ENCODE measurements at regions not wholly inside any gene's neighbourhood (a gene's known extent, or its start where the extent isn't known, plus 50 kb on each side); places are given as distances from the start of the nearest gene placed in this dataset.

DNA sequence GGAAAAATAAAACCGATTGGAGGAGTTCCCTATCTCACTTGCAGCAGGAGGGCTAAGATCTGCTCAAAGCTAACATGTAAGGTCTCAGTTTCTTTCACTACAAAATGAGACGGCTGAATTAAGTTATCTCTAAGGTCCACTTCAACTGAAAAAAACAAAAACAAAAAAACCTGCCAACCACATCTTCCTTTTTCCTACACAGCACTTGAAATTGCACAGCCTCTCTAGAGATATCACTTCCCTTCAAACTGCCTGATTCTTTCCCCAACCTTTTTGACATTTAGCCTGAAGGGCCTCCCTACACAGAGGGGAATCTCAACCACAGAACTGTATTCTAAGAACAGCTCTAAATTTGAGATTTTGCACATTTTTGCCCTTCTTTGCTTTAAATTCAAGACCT lies 227.9 kb upstream of the TARS1 start:
- no peak for TF ChIP-seq EZH2phosphoT487 (IDR thresholded peaks at IDR 0.05; ENCODE audit: borderline replicate concordance, low read depth)
- TF ChIP-seq, protein P1, sequence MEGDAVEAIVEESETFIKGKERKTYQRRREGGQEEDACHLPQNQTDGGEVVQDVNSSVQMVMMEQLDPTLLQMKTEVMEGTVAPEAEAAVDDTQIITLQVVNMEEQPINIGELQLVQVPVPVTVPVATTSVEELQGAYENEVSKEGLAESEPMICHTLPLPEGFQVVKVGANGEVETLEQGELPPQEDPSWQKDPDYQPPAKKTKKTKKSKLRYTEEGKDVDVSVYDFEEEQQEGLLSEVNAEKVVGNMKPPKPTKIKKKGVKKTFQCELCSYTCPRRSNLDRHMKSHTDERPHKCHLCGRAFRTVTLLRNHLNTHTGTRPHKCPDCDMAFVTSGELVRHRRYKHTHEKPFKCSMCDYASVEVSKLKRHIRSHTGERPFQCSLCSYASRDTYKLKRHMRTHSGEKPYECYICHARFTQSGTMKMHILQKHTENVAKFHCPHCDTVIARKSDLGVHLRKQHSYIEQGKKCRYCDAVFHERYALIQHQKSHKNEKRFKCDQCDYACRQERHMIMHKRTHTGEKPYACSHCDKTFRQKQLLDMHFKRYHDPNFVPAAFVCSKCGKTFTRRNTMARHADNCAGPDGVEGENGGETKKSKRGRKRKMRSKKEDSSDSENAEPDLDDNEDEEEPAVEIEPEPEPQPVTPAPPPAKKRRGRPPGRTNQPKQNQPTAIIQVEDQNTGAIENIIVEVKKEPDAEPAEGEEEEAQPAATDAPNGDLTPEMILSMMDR (IDR thresholded peaks at IDR 0.05), result no peak
